G401.6 (cell line): ENCODE measurements at regions not wholly inside any gene's neighbourhood (a gene's known extent, or its start where the extent isn't known, plus 50 kb on each side); places are given as distances from the start of the nearest gene placed in this dataset.

Experiments
- FAIRE-seq: peaks from 2 replicates; lab custom pipeline; 2012; peaks lifted over from hg19 to GRCh38; lab: Jason Lieb, UNC

GRCh38 chr14:38121320-38122020 is 86.2 kb upstream of the SSTR1 start:
- no peak for FAIRE-seq

GRCh38 chr14:38122241-38122640 is 85.5 kb upstream of the SSTR1 start:
- FAIRE-seq, result no peak

GRCh38 chr14:38124506-38124905 is 83.2 kb upstream of the SSTR1 start:
- no peak for FAIRE-seq

GRCh38 chr14:38125481-38126037 is 82.1 kb upstream of the SSTR1 start:
- FAIRE-seq, result no peak

GRCh38 chr14:38127356-38127755 is 80.3 kb upstream of the SSTR1 start:
- no peak for FAIRE-seq

- no peak for FAIRE-seq
These were observed 79.9 kb upstream of the SSTR1 start for GRCh38 chr14:38127784-38128183.

- FAIRE-seq, result no peak
These were observed 79.1 kb upstream of the SSTR1 start for GRCh38 chr14:38128640-38129039.

GRCh38 chr14:38129192-38129591 is 78.5 kb upstream of the SSTR1 start:
- no peak for FAIRE-seq

GRCh38 chr14:38129705-38130104 is 78.0 kb upstream of the SSTR1 start:
- FAIRE-seq, result no peak

GRCh38 chr14:38134416-38135030 is 73.2 kb upstream of the SSTR1 start:
- no peak for FAIRE-seq

GRCh38 chr14:38135106-38135867 is 72.4 kb upstream of the SSTR1 start:
- no peak for FAIRE-seq

- no peak for FAIRE-seq
These were observed 70.7 kb upstream of the SSTR1 start for GRCh38 chr14:38137005-38137404.

- no peak for FAIRE-seq
These were observed 69.1 kb upstream of the SSTR1 start for GRCh38 chr14:38138473-38139138.

GRCh38 chr14:38139926-38140325 is 67.8 kb upstream of the SSTR1 start:
- no peak for FAIRE-seq

GRCh38 chr14:38143170-38143569 is 64.5 kb upstream of the SSTR1 start:
- FAIRE-seq, result no peak

GRCh38 chr14:38143659-38144505 is 63.8 kb upstream of the SSTR1 start:
- no peak for FAIRE-seq

- FAIRE-seq, result no peak
These were observed 62.6 kb upstream of the SSTR1 start for GRCh38 chr14:38145142-38145541.

- FAIRE-seq, result no peak
These were observed 57.6 kb upstream of the SSTR1 start for GRCh38 chr14:38150075-38150474.
